Stimulated activated CD8-positive, alpha-beta memory T cell treated with anti-CD3 and anti-CD28 coated beads, Interleukin-12 subunit alpha, Interleukin-12 subunit beta, amount 100 ng/mL, for 4 hours (primary cell): ENCODE measurements at regions not wholly inside any gene's neighbourhood (a gene's known extent, or its start where the extent isn't known, plus 50 kb on each side); places are given as distances from the start of the nearest gene placed in this dataset.

Experiments used
- DNase-seq: peaks from one replicate; pipeline ENCODE4 v3.0.0-alpha.2; 2020; ENCODE audit warnings: low read depth

- DNase-seq, result no peak
Measured at GRCh38 chr13:109366525-109366924, 419.9 kb downstream of the IRS2 start.

- no peak for DNase-seq
Measured at GRCh38 chr13:109363431-109363830, 423.0 kb downstream of the IRS2 start.

DNA sequence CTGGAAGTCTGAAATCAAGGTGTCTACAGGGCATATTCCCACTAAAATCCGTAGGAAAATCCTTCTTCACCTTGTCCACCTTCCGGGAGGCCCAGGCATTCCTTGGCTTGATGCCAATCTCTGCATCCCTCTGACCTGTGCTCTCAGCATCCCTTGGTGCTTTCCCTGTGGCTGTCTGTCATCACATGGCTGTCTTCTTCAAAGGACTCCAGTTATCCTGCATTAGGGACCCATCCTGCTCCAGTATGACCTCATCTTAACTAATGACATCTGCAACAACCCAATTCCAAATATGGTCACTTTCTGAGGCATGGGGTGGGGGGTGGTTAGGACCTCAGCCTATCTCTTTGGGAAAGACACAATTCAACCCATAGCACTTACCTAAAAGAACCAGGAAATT, 423.8 kb downstream of the IRS2 start:
- DNase-seq, result no peak

DNA sequence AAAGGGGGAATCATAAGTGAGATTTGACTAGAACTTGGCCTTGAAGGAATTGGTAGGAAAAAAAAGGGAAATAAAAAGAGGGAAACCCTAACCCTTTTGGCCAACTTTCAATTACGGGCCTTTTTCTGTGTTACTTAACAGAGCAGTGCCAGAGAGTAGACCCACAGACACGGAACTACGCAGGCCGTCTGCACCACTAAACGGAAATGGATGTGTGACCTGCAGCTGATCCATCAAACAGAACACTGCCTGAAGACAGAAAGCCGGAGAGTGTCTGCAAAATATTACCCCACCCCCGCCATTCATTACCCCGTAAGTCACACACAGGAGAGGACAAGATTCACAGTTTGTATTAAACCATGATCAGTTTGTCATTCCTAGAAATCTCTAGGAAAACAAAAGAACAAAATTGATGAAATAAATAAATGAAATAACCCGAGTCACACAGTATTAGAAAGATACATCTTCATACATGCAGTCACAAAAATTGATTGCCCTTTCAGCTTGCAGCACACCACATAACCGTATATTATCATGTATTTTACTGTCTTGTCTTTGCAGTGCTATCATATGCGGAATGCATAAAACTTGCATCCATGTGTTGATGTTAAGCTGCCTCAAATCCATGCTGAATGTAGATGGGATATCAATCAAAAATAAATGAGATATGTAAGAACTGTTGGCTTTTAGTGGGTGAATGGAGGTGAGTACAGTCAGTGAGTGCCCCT, 424.7 kb downstream of the IRS2 start:
- no peak for DNase-seq

- DNase-seq, result no peak
Measured at GRCh38 chr13:109357751-109358471, 428.5 kb downstream of the IRS2 start.

DNA sequence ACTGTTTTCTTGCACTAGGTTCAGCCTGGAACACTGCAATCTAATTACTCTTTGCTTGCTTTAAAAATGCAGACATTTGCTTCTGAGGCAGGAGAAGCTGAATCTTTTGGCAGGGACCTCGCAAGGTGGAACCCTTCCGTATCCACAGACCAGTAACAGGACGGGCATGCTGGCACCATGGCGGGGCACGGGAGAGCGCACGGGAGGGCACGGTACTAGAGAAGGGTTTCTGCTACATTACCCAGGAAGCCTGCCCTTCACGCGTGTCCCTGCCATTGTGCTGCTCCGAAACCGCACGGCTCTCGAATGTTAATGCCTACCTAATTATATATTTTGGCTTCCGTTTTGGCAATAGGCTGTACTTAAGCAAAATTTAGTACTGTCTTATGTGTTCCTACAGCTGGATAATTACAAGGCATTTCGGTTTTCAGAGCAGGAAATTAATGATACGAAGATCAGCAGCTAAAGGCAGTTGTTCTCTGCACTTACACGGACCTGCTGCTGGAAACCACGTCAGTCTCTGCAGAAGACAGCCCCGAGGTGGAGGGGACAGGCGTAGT, 430.4 kb downstream of the IRS2 start:
- no peak for DNase-seq

DNA sequence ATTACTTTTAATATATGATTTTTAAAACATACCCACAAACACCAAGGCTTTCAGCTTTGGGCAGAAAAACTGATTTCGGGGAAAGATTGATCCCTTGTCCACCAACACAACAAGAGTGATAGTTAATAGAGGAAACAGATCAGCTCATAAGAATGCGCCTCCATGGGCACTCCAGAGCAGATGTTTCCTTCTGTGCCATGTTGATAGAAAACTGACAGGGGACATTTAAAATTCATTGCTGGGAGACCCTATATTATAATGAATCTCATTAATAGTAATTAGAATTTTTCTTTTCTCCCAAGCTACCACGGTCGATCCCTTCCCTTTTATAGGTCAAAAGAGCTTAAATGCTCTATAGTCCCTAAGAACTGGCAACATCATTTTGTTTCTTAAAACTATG, 431.2 kb downstream of the IRS2 start:
- no peak for DNase-seq

DNA sequence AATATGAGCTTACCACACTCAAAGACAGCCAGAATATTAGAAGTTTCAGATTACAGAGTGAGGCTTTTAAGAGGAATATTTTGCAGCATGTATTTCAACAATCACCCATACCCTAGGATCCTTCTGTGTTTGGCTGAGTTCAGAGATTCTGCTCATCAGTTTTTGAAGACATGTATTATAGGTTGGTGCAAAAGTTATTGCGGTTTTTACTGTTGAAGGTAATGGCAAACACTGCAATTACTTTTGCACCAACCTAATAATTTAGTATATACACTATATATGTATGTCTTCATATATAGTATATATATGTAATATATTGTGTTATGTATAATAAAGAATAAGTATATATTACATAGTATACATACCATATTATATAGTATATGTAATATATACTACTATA, 435.1 kb downstream of the IRS2 start:
- DNase-seq, result no peak

- no peak for DNase-seq
Measured at GRCh38 chr13:109348519-109349258, 437.7 kb downstream of the IRS2 start.

GRCh38 chr13:109346060-109346459, 440.3 kb downstream of the IRS2 start:
- DNase-seq, result no peak

GRCh38 chr13:109345433-109345941, 440.9 kb downstream of the IRS2 start:
- DNase-seq, result no peak

- DNase-seq, result no peak
Measured at GRCh38 chr13:109344552-109345157, 441.7 kb downstream of the IRS2 start.

DNA sequence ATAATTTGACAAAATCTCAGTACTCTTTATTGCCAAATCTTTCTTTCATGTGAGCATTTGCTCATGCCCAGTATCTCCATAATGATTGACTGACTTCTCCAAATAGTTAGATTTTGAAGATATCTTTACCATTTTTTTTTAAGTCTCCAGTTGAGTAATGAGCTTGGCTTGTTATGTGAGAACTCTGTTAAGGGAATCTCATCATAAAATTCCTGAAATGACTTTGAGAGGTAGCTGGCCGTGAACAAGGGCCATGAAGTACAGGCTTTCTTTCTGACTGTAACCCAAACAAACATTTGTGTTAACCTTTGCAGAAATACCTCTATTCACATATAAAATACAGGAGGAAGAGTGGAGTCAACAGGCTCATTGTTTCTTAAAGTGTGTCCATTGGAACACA, 449.7 kb downstream of the IRS2 start:
- no peak for DNase-seq

- no peak for DNase-seq
Measured at GRCh38 chr13:109333893-109334651, 452.3 kb downstream of the IRS2 start.

- DNase-seq, result no peak
Measured at GRCh38 chr13:109332506-109333499, 453.6 kb downstream of the IRS2 start.

GRCh38 chr13:109331898-109332297, 454.5 kb downstream of the IRS2 start:
- no peak for DNase-seq

DNA sequence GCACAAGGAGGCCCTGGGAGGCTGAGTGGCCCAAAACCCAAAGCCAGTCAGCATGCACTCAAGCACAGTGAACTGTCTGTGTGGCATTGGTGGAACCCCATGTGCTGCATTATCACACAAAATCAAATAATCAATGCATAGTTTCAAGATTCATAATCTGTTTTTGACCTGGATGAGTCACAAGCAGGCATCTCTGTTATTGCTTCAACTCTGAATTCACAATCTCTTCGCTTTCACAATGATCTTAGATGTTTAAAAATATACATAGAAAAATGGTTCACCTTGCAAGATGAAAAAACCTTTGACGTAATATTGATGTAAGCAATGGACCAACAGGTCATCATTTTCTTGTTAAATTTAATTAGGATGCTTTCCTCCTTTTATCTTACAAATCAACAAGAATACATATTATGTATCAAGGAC, 455.4 kb downstream of the IRS2 start:
- no peak for DNase-seq

- no peak for DNase-seq
Measured at GRCh38 chr13:109330123-109330522, 456.3 kb downstream of the IRS2 start.

GRCh38 chr13:109329175-109329574, 457.2 kb downstream of the IRS2 start:
- no peak for DNase-seq

DNA sequence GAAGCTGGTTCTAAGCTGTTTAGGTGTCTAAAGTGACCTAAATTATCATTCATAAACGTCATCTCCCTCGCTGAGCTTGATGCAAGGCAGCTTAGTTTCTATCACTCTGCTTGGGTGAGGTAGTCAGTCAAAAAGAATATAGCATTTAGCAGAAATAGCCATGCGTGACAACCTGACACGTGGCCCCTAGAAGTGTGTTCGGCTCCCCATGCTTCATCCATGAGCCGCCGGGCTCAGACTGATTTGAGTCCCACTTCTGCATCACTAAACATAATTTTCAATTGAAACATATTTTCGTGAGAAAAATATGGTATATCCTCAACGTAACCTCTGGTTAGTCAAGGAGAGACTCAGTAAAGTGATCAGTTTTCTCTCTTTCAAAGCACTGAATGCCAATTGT, 459.8 kb downstream of the IRS2 start:
- no peak for DNase-seq
